NCI-H2196 (cell line): ENCODE measurements at regions not wholly inside any gene's neighbourhood (a gene's known extent, or its start where the extent isn't known, plus 50 kb on each side); places are given as distances from the start of the nearest gene placed in this dataset.

ENCODE experiments used
- DNase-seq: peaks from one replicate; lab custom pipeline; 2025; ENCODE audit not compliant: unreplicated experiment; lab: John Stamatoyannopoulos, UW

- no peak for DNase-seq
Observed at GRCh38 chr4:18934197-18934596, 912.6 kb upstream of the LCORL start.

DNA sequence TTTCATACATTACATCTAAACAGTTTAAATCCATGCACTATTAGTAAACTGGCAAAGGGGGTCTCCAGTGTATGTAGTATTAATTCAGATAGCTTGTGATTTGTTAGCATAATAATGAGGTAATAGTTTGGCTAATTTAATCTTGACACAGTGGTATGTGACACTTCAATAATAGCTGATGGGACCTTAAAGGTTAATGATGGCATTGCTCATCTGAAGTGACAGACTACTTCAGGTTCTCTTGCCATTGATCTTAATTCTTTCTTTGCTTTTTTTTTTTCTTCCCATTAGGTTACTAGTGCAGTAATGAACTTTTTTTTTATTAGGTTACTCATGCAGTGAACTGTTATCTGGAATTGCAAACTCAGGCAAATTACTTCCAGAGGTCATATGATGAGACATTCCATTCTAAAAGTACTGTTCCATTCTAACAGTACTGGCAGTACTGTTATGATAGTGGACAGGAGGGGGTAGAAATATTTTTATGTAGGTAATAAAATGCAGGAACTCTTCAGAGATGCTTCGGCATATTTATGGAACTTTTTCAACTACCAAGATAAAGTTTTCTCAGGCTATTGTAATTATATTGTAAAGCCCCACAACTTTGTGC is 911.3 kb upstream of the LCORL start:
- no peak for DNase-seq

DNA sequence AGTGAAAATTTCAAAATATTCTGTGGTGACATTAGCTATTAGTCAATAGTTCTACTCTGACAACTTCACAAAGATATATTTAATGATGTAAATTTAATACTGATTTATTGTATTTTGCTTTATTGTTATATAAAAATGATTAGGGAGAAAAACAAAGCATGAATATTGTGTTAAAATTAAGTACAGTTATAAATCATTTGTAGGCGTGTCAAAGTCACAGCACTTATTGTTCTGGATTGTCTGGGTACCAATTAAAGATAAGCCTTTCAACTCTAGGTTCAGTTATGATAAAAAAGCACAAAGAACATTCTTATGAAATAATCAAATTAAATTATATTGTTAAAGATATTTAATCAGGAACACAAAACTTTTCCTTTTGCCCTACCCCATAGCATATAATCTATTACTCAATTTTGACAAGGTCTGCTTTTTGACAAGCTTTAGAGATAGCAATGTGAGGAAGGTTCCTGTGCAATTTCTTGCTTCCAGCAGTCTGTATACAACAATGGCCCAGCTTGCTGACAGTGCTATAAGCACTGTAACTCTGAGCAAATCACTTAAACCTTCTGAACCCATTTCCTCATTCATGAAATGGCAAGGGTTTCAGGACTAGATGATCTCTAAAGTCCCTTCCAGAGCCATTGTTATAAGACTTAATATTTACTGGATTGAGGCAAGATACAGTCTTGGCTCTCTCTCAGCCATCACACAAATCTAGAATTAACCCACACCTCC is 910.3 kb upstream of the LCORL start:
- no peak for DNase-seq

- DNase-seq: no peak
Observed at GRCh38 chr4:18930487-18930886, 908.9 kb upstream of the LCORL start.

GRCh38 chr4:18923496-18924161 is 902.1 kb upstream of the LCORL start:
- no peak for DNase-seq

DNA sequence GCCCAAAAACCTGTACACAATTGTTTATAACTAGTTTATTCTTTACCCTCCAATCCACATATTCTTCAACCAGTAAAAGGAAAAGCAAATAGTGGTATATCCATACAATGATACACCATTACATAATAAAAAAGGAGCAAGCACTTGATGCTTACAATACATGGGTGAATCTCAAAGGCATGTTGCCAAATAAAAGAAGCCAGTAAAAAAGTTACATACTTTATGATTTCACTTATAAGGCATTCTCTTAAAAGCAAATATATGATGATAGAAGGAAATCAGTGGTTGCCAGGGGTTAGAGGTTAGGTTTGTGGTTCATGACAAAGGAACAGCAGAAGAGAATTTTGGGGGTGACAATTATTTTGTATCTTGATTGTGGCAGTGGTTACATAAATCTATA is 896.1 kb upstream of the LCORL start:
- DNase-seq: no peak

GRCh38 chr4:18914182-18914581 is 892.6 kb upstream of the LCORL start:
- no peak for DNase-seq

- no peak for DNase-seq
Observed at GRCh38 chr4:18894928-18895327, 873.4 kb upstream of the LCORL start.

GRCh38 chr4:18882468-18882867 is 860.9 kb upstream of the LCORL start:
- no peak for DNase-seq

DNA sequence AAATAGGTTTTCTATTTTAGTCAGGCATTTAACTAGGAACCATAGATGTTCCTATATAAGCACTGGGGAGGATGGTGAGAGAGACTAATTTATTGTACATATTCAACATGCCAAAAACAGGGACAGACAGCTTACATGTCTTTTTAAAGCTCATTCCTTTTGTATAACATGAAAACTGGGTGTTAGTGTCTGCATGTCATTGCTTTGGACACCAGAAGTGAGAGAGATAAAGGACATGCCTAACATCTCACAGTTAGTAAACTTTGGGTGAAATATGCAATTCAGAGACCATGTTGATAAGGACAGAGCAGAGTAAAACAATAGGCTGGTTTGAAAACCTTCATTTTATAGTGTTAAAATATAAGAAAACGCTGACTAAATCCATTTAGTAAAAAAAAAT is 860.0 kb upstream of the LCORL start:
- DNase-seq: no peak

DNA sequence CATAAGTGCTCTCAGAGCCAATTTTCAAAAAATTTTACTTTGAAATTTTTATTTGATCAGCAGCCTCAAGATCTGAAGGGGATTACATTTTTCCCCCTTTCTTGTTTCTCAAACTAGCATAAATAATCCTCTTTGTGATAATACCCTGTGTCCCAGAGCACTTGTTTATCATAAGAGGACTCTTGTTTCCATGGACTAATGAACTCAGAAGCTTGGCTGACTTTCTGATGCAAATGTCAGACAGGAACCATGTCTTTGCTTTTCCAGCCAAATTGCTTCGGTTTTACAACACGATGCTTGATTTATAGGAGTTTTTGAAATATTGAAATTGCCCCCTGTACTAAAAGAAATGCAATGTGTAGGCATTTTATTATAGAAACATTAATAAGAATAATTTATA is 859.3 kb upstream of the LCORL start:
- no peak for DNase-seq

GRCh38 chr4:18878561-18878960 is 857.0 kb upstream of the LCORL start:
- DNase-seq: no peak

- DNase-seq: no peak
Observed at GRCh38 chr4:18869166-18869565, 847.6 kb upstream of the LCORL start.

DNA sequence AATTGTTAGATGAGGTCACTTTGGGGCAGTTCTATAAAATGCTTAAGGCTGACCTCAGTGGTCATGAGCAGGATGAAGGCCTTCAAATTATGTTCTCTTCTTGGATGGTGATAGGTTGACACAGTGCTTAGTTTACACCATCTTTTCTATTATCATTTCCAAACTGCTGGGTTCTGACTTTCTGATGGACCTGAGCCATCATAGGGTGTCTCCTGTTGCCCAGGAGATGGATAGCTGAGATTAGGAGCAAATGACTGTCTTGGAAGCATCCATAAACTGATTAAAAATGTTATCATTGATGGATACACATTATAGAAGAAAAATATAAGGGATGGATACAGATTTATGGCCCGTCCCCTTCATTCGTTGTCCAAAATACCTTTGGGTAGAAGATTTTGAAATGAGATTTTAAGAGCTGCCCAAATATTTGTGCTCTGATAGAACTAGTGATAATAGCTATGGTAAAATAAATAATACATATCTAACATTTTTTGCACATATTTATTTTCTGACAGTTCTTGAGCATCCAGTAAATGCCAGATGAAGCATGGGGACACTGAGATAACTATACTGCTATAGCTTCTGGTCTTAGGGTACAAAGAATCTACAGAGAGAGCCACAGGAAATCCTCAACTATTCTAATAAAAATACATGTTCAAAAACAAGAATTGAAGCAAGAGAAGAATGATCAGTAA is 839.4 kb upstream of the LCORL start:
- DNase-seq: no peak

DNA sequence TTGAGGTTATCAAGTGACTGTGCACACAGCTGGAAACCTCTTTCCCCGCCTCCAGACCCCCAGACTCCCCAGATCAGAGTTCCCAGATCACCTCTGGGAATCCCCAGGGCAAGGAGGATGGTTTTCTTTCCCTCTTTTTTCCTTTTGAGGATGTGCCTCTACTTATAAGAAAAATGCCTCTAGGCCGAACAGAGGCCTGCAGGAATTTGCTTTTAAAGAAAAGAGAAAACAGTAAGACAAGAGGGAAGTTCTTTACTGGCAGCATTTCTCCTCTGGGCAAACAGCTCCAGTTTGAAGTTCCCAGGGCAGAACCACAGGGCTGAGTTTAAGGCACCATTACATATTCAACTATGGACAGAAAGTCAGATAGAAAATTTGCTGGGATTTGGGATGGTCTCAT is 837.9 kb upstream of the LCORL start:
- no peak for DNase-seq

DNA sequence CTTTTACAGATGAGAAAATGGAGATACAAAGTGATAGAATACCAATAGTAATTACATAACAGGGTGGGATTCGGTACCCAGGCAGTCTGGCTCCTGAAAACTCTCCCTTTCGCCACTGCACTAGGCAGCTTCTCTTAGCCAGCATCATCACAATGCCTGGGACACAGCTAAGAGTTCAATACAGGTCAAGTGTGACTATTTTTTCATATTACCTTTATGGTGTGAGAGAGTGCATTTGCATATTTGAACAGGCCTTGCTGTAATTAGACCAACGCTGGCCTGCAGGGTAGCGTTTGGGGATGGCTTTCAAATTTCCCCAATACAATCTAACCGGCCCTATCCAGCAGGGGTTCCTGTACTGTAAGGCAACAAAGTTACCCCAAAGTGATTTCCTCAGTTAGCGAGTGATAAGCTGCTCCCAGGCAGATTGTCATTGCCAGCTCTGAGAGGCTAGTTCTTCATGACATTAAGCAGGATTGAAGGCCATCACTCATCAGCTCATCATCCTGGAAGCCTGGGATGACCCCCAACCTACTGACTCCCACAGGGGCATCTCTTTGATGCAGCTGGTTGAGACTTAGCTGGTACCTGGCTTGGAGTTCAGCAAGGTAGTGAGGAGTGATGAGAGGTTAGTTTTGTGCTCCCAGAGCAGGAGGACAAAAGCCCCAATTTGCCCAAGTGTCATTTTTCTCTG is 836.8 kb upstream of the LCORL start:
- no peak for DNase-seq

GRCh38 chr4:18850867-18851266 is 829.3 kb upstream of the LCORL start:
- DNase-seq: no peak

- no peak for DNase-seq
Observed at GRCh38 chr4:18847249-18847890, 825.8 kb upstream of the LCORL start.

DNA sequence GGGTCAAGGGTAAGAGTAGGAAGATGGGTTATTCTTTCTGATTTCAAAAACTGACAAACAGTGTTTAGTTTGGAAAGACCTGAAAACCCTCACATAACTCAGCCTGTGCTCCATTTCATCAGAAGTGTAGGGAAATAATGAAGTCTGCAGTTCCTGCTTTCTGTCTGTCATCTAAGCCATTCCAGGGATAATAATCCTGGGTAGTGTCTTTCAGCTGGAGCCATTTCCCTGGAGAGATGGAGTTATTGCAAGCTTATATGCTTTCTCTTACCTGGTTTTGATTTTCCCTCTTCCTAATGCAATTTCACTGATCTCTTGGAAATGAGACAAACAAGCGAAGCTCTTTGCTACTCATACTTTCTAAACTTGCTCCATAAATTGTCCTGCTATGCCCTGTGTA is 824.8 kb upstream of the LCORL start:
- DNase-seq: no peak

DNA sequence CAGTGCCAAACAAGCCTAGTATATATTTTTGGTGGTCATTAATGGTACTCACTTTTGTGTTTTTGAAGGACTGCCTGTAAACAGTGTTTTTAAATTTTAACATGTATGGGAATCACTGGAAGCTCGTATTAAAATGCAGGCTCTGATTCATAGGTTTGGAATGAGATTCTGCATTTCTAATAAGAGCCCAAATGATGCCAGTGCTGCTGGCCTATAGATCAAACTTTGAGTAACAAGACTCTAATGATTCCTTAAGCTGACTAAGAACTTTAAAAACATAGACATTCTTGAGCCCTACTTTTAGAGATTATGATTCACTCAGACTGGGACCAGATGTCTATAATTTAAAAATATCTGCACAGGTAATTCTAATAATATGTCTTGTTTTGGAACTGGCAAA is 823.2 kb upstream of the LCORL start:
- DNase-seq: no peak

- DNase-seq: no peak
Observed at GRCh38 chr4:18842431-18842830, 820.9 kb upstream of the LCORL start.
